ENCODE measurements at regions not wholly inside any gene's neighbourhood (a gene's known extent, or its start where the extent isn't known, plus 50 kb on each side); places are given as distances from the start of the nearest gene placed in this dataset.

GRCh38 chr3:153835540-153835939, 285.6 kb upstream of the ARHGEF26 start:
- H3K27ac Mint-ChIP-seq, result no peak overlapping the region
- no peak overlapping the region for H3K4me2 ChIP-seq
- H3K9me3 ChIP-seq (ENCODE audit: low read depth), result no peaks in the 10 kb centered on the region
- DNase-seq (ENCODE audit: low spot score), result no peak
- no peak for TF ChIP-seq EZH2 (IDR thresholded peaks at IDR 0.05)
- TF ChIP-seq, protein P1, sequence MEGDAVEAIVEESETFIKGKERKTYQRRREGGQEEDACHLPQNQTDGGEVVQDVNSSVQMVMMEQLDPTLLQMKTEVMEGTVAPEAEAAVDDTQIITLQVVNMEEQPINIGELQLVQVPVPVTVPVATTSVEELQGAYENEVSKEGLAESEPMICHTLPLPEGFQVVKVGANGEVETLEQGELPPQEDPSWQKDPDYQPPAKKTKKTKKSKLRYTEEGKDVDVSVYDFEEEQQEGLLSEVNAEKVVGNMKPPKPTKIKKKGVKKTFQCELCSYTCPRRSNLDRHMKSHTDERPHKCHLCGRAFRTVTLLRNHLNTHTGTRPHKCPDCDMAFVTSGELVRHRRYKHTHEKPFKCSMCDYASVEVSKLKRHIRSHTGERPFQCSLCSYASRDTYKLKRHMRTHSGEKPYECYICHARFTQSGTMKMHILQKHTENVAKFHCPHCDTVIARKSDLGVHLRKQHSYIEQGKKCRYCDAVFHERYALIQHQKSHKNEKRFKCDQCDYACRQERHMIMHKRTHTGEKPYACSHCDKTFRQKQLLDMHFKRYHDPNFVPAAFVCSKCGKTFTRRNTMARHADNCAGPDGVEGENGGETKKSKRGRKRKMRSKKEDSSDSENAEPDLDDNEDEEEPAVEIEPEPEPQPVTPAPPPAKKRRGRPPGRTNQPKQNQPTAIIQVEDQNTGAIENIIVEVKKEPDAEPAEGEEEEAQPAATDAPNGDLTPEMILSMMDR (IDR thresholded peaks at IDR 0.05), result peak; percentile 29
- H3K4me3 Mint-ChIP-seq, result no peak overlapping the region
- H4K20me1 ChIP-seq (ENCODE audit: low read depth), result no peaks in the 10 kb centered on the region
- H3K9ac ChIP-seq, result no peak overlapping the region
- no peaks in the 10 kb centered on the region for H3K27me3 Mint-ChIP-seq (ENCODE audit: insufficient read depth, low read depth)
- H3K27me3 ChIP-seq, result no peaks in the 10 kb centered on the region
- H3K4me1 ChIP-seq, result no peaks in the 10 kb centered on the region
- H3K4me3 ChIP-seq, result no peak overlapping the region
- no peaks in the 10 kb centered on the region for H3K4me1 Mint-ChIP-seq
- H3F3A ChIP-seq (ENCODE audit: low read depth), result no peaks in the 10 kb centered on the region
- no peaks in the 10 kb centered on the region for H3K79me2 ChIP-seq (ENCODE audit: low read depth)
- no peaks in the 10 kb centered on the region for H3K9me3 Mint-ChIP-seq
- H2AFZ ChIP-seq (replicated peaks), result no peak overlapping the region
- H3K27ac ChIP-seq, result no peak overlapping the region
- H3K36me3 ChIP-seq, result no peaks in the 10 kb centered on the region
- H3K36me3 Mint-ChIP-seq, result no peaks in the 10 kb centered on the region

- no peak overlapping the region for H3K9ac ChIP-seq
- H3K4me2 ChIP-seq, result no peak overlapping the region
- no peaks in the 10 kb centered on the region for H3K4me1 Mint-ChIP-seq
- no peak for TF ChIP-seq EZH2 (IDR thresholded peaks at IDR 0.05)
- no peak for TF ChIP-seq EZH2phosphoT487 (IDR thresholded peaks at IDR 0.05)
- TF ChIP-seq, protein P1 (IDR thresholded peaks at IDR 0.05), result no peak
- peaks cover 4% of the 10 kb centered on the region for H3K9me3 Mint-ChIP-seq
- H3K4me3 Mint-ChIP-seq, result no peak overlapping the region
- H3K36me3 Mint-ChIP-seq, result no peaks in the 10 kb centered on the region
- no peaks in the 10 kb centered on the region for H3K27me3 ChIP-seq
- H3F3A ChIP-seq (ENCODE audit: low read depth), result no peaks in the 10 kb centered on the region
- no peak for DNase-seq (ENCODE audit: low spot score)
- no peaks in the 10 kb centered on the region for H4K20me1 ChIP-seq (ENCODE audit: low read depth)
- H3K36me3 ChIP-seq, result no peaks in the 10 kb centered on the region
- no peaks in the 10 kb centered on the region for H3K79me2 ChIP-seq (ENCODE audit: low read depth)
- H3K4me1 ChIP-seq, result no peaks in the 10 kb centered on the region
- no peak overlapping the region for H3K27ac ChIP-seq
- no peak overlapping the region for H2AFZ ChIP-seq (replicated peaks)
- no peaks in the 10 kb centered on the region for H3K27me3 Mint-ChIP-seq (ENCODE audit: insufficient read depth, low read depth)
- H3K4me3 ChIP-seq, result no peak overlapping the region
- H3K9me3 ChIP-seq (ENCODE audit: low read depth), result no peaks in the 10 kb centered on the region
- no peak overlapping the region for H3K27ac Mint-ChIP-seq
Measured at GRCh38 chr3:153840487-153840886, 280.7 kb upstream of the ARHGEF26 start.

DNA sequence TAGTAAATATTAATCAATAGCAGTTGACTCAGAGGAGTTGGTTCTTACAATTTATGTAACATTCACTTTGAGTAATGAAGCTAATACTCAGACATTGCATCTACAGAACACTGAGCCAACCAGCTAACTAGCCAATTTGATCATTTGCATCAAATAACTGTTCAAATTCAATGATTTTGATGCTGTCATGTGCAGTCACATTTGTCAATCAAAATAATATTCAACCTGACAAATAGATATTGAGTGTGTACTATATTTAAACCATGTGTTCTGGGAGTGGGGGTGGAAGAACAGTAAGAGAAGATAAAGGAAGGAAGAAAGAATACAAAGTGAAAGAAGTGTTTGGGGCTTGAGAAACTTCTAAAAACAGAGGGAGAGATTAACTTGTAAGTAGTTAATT, 277.2 kb upstream of the ARHGEF26 start:
- Histone ChIP-seq H3K9ac (no peak overlapping the region), H3K27ac (no peak overlapping the region), H3K9me3 (ENCODE audit: low read depth) (no peaks in the 10 kb centered on the region), H3K36me3 (no peaks in the 10 kb centered on the region), H4K20me1 (ENCODE audit: low read depth) (no peaks in the 10 kb centered on the region), H3K79me2 (ENCODE audit: low read depth) (no peaks in the 10 kb centered on the region), H3K4me2 (no peak overlapping the region), H3F3A (ENCODE audit: low read depth) (no peaks in the 10 kb centered on the region), H3K4me3 (no peak overlapping the region), H3K4me1 (no peaks in the 10 kb centered on the region), H3K27me3 (no peaks in the 10 kb centered on the region), H2AFZ (replicated peaks) (no peak overlapping the region)
- Mint-ChIP-seq H3K4me3 (no peak overlapping the region), H3K36me3 (no peaks in the 10 kb centered on the region), H3K4me1 (peaks cover 10% of the 10 kb centered on the region), H3K9me3 (peaks cover 4% of the 10 kb centered on the region), H3K27me3 (ENCODE audit: insufficient read depth, low read depth) (peaks cover 2% of the 10 kb centered on the region), H3K27ac (no peak overlapping the region)
- TF ChIP-seq, protein P1 (IDR thresholded peaks at IDR 0.05), result no peak
- TF ChIP-seq EZH2phosphoT487 (IDR thresholded peaks at IDR 0.05), result no peak
- no peak for TF ChIP-seq EZH2 (IDR thresholded peaks at IDR 0.05)
- no peak for DNase-seq (ENCODE audit: low spot score)

- H3K9me3 Mint-ChIP-seq, result peaks cover 4% of the 10 kb centered on the region
- no peak overlapping the region for H3K27ac Mint-ChIP-seq
Measured at GRCh38 chr3:153845311-153845710, 275.9 kb upstream of the ARHGEF26 start.

More at GRCh38 chr3:153845311-153845710, 275.9 kb upstream of the ARHGEF26 start:
- H3K27me3 Mint-ChIP-seq (ENCODE audit: insufficient read depth, low read depth), result peaks cover 2% of the 10 kb centered on the region
- H3F3A ChIP-seq (ENCODE audit: low read depth), result no peaks in the 10 kb centered on the region
- H3K4me1 ChIP-seq, result no peaks in the 10 kb centered on the region
- no peaks in the 10 kb centered on the region for H3K79me2 ChIP-seq (ENCODE audit: low read depth)
- TF ChIP-seq EZH2 (IDR thresholded peaks at IDR 0.05), result no peak
- no peak for TF ChIP-seq EZH2phosphoT487 (IDR thresholded peaks at IDR 0.05)
- TF ChIP-seq, protein P1 (IDR thresholded peaks at IDR 0.05), result no peak
- H4K20me1 ChIP-seq (ENCODE audit: low read depth), result no peaks in the 10 kb centered on the region
- H3K4me3 Mint-ChIP-seq, result no peak overlapping the region
- H3K9ac ChIP-seq, result no peak overlapping the region
- no peak overlapping the region for H3K27ac ChIP-seq
- peaks cover 12% of the 10 kb centered on the region for H3K4me1 Mint-ChIP-seq
- H3K9me3 ChIP-seq (ENCODE audit: low read depth), result no peaks in the 10 kb centered on the region
- no peak overlapping the region for H2AFZ ChIP-seq (replicated peaks)
- H3K36me3 ChIP-seq, result no peaks in the 10 kb centered on the region
- H3K27me3 ChIP-seq, result no peaks in the 10 kb centered on the region
- no peak for DNase-seq (ENCODE audit: low spot score)
- no peak overlapping the region for H3K4me2 ChIP-seq
- no peak overlapping the region for H3K4me3 ChIP-seq
- H3K36me3 Mint-ChIP-seq, result no peaks in the 10 kb centered on the region
